A549 (cell line): ENCODE measurements at regions not wholly inside any gene's neighbourhood (a gene's known extent, or its start where the extent isn't known, plus 50 kb on each side); places are given as distances from the start of the nearest gene placed in this dataset.

ENCODE experiments used
- ATAC-seq, 2 experiments: fragments of 200-7000 bp in 1 of 2; fragments of >200 bp in 1 of 2; cut with Nextera tagmentation in 1 of 2; cut with Tn5 transposase in 1 of 2; 3 replicates each; pipeline versions ENCODE4 v1.8.0 to v1.9.1; 2018 to 2020; ENCODE audit warnings: mild to moderate bottlenecking in 1 of 2, moderate library complexity in 1 of 2
- CTCF ChIA-PET: fragments of 300-600 bp; sonication (Branson Sonifier 250); formaldehyde crosslinking; extraction: SDS; loops from one replicate; lab custom pipeline; 2021; ENCODE audit warnings: antibody characterized with exemption, inconsistent platforms; lab: Yijun Ruan, JAX
- POLR2A ChIA-PET: fragments of 350-600 bp; formaldehyde crosslinking; extraction: SDS; loops from one replicate; lab custom pipeline; 2021; ENCODE audit warnings: antibody characterized with exemption, inconsistent platforms; lab: Yijun Ruan, JAX
- DNase-seq, 2 experiments: peaks; one replicate each; pipeline versions ENCODE4 v3.0.0 to v3.0.0-alpha.2; 2011 to 2016; ENCODE audit warnings: low read depth in 1 of 2, low spot score in 1 of 2
- FAIRE-seq: peaks from 2 replicates; lab custom pipeline; 2011; peaks lifted over from hg19 to GRCh38; lab: Jason Lieb, UNC
- H3K27ac ChIP-seq, 2 experiments: fragments of >200 bp; sonication (Bioruptor Twin); formaldehyde crosslinking; 3 replicates each; pipeline ENCODE4 v1.5.1; 2016 to 2017
- H3K4me1 ChIP-seq: fragments of >200 bp; sonication (Bioruptor Twin); formaldehyde crosslinking; 3 replicates; pipeline ENCODE4 v1.6.1; 2016
- H3K4me2 ChIP-seq: fragments of >200 bp; sonication (Bioruptor Twin); formaldehyde crosslinking; 3 replicates; pipeline ENCODE4 v1.6.1; 2016
- H3K4me3 ChIP-seq: fragments of >200 bp; sonication (Bioruptor Twin); formaldehyde crosslinking; 3 replicates; pipeline ENCODE4 v1.5.1; 2016
- H3K9me3 ChIP-seq: fragments of >200 bp; sonication (Bioruptor Twin); formaldehyde crosslinking; 3 replicates; pipeline ENCODE4 v1.6.1; 2016
- ATOH8 ChIP-seq: fragments of 250-450 bp; sonication (Bioruptor Pico); IDR thresholded peaks from 2 replicates; pipeline ENCODE4 v1.5.0; 2020; ENCODE audit warnings: low read depth, mild to moderate bottlenecking, moderate library complexity
- BCL3 ChIP-seq: fragments of >200 bp; sonication (Bioruptor Twin); formaldehyde crosslinking; IDR thresholded peaks from 3 replicates; pipeline ENCODE4 v1.6.1; 2016
- CBX8 ChIP-seq: fragments of 200-600 bp; sonication (generic); IDR thresholded peaks from 2 replicates; pipeline ENCODE4 v1.6.1; 2016
- CTCF ChIP-seq: fragments of >200 bp; sonication (Bioruptor Twin); formaldehyde crosslinking; IDR thresholded peaks from 3 replicates; pipeline ENCODE4 v1.5.1; 2016
- E2F6 ChIP-seq: IDR thresholded peaks from 2 replicates; pipeline ENCODE4 v1.6.1; 2012; ENCODE audit warnings: low read depth, borderline replicate concordance
- EHF ChIP-seq: fragments of 250-450 bp; sonication (Bioruptor Pico); IDR thresholded peaks from 2 replicates; pipeline ENCODE4 v1.5.0; 2020; ENCODE audit warnings: mild to moderate bottlenecking
- EHMT2 ChIP-seq: fragments of 200-600 bp; sonication (generic); IDR thresholded peaks from 2 replicates; pipeline ENCODE4 v1.6.1; 2016; ENCODE audit warnings: antibody characterized with exemption, low read depth, mild to moderate bottlenecking, moderate library complexity
- ESRRA ChIP-seq: fragments of 150-350 bp; IDR thresholded peaks from 2 replicates; pipeline ENCODE4 v1.6.1; 2014; ENCODE audit warnings: mild to moderate bottlenecking, low read length, borderline replicate concordance
- FOXS1 ChIP-seq: fragments of 250-450 bp; sonication (Bioruptor Pico); IDR thresholded peaks from 2 replicates; pipeline ENCODE4 v1.5.0; 2020; ENCODE audit warnings: mild to moderate bottlenecking, moderate library complexity
- HDAC2 ChIP-seq: fragments of 200-600 bp; sonication (generic); IDR thresholded peaks from 2 replicates; pipeline ENCODE4 v1.6.1; 2016
- HEYL ChIP-seq: fragments of 250-450 bp; sonication (Bioruptor Pico); IDR thresholded peaks from 2 replicates; pipeline ENCODE4 v1.8.0; 2021; ENCODE audit warnings: mild to moderate bottlenecking, moderate library complexity
- HOXA7 ChIP-seq: fragments of 250-450 bp; sonication (Bioruptor Pico); IDR thresholded peaks from 2 replicates; pipeline ENCODE4 v1.5.0; 2020; ENCODE audit warnings: mild to moderate bottlenecking, moderate library complexity
- HOXB13 ChIP-seq: fragments of 250-450 bp; sonication (Bioruptor Pico); IDR thresholded peaks from 2 replicates; pipeline ENCODE4 v1.5.0; 2020; ENCODE audit warnings: low read depth, mild to moderate bottlenecking, moderate library complexity
- HOXB5 ChIP-seq: fragments of 250-450 bp; sonication (Bioruptor Pico); IDR thresholded peaks from 2 replicates; pipeline ENCODE4 v1.5.0; 2020; ENCODE audit warnings: mild to moderate bottlenecking, moderate library complexity
- JUNB ChIP-seq: fragments of >200 bp; sonication (Bioruptor Twin); formaldehyde crosslinking; IDR thresholded peaks from 2 replicates; pipeline ENCODE4 v1.6.1; 2016
- KDM1A ChIP-seq: fragments of 200-600 bp; sonication (generic); IDR thresholded peaks from 2 replicates; pipeline ENCODE4 v1.6.1; 2016; ENCODE audit warnings: low read depth, mild to moderate bottlenecking
- NPAS2 ChIP-seq: fragments of 250-450 bp; sonication (Bioruptor Pico); IDR thresholded peaks from 2 replicates; pipeline ENCODE4 v1.8.0; 2022; ENCODE audit warnings: mild to moderate bottlenecking, moderate library complexity, borderline replicate concordance
- PHF8 ChIP-seq: fragments of 200-600 bp; sonication (generic); IDR thresholded peaks from 2 replicates; pipeline ENCODE4 v1.6.1; 2016; ENCODE audit warnings: low read depth, mild to moderate bottlenecking, antibody characterized with exemption, moderate library complexity, borderline replicate concordance
- POLR2A ChIP-seq: IDR thresholded peaks from 2 replicates; pipeline ENCODE4 v1.6.1; 2012; ENCODE audit warnings: mild to moderate bottlenecking, low read length
- RNF2 ChIP-seq: fragments of 200-600 bp; sonication (generic); IDR thresholded peaks from 2 replicates; pipeline ENCODE4 v1.6.1; 2016; ENCODE audit warnings: low read depth, mild to moderate bottlenecking, antibody characterized with exemption, moderate library complexity, borderline replicate concordance
- USF2 ChIP-seq: fragments of 450-650 bp; IDR thresholded peaks from 2 replicates; pipeline ENCODE4 v1.6.1; 2014; ENCODE audit warnings: antibody characterized with exemption
- ZFP36 ChIP-seq: fragments of 450-650 bp; IDR thresholded peaks from 2 replicates; pipeline ENCODE4 v1.6.1; 2014; ENCODE audit warnings: borderline replicate concordance; ENCODE audit not compliant: partially characterized antibody
- WGBS: methylation state at CpG from one replicate; pipeline ENCODE4 v1.1.6; 2017; ENCODE audit errors: missing lambda C conversion rate; 5-methylcytosine and 5-hydroxymethylcytosine counted together

- H3K27ac ChIP-seq: no peak overlapping the region
- peaks cover 5% of the 10 kb centered on the region; the same call in 1 of the 3 replicates for H3K9me3 ChIP-seq
- no peak overlapping the region for H3K4me3 ChIP-seq
- H3K4me1 ChIP-seq: no peaks in the 10 kb centered on the region
- 0% methylated on average over 1 of the region's 1 CpG for WGBS
- FAIRE-seq (no peak), ATAC-seq (no peak), DNase-seq (no peak)
- TF ChIP-seq FOXS1 (CRISPR knock-in tag) (no peak), PHF8 (no peak), POLR2A (no peak), NPAS2 (no peak), HOXA7 (no peak), KDM1A (no peak), HOXB5 (CRISPR knock-in tag) (no peak)
- ChIA-PET POLR2A (no interaction called here), CTCF (no interaction called here)
- no peak overlapping the region for H3K4me2 ChIP-seq
These were observed 414.7 kb upstream of the ARRDC4 start for GRCh38 chr15:97545799-97546198.

GRCh38 chr15:97547381-97547780 lies 413.1 kb upstream of the ARRDC4 start:
- Histone ChIP-seq H3K4me3 (no peak overlapping the region), H3K4me2 (no peak overlapping the region), H3K4me1 (no peaks in the 10 kb centered on the region), H3K9me3 (peaks cover 5% of the 10 kb centered on the region; the same call in 1 of the 3 replicates), H3K27ac (no peak overlapping the region)
- CTCF ChIA-PET: no interaction called here
- 2% methylated on average over 2 of the region's 2 CpGs for WGBS
- DNase-seq (no peak), FAIRE-seq (no peak), ATAC-seq (no peak)
- POLR2A ChIA-PET: no interaction called here
- no peak for TF ChIP-seq HDAC2
- TF ChIP-seq RNF2: no peak
- no peak for TF ChIP-seq JUNB
- no peak for TF ChIP-seq USF2
- no peak for TF ChIP-seq HOXB13 (CRISPR knock-in tag)
- no peak for TF ChIP-seq CBX8
- TF ChIP-seq, all 56 proteins: peak for 0

GRCh38 chr15:97561529-97561928 lies 399.0 kb upstream of the ARRDC4 start:
- Histone ChIP-seq H3K9me3 (0 out of 3 replicates have a peak, but pooled peaks cover 3% of the 10 kb centered on the region), H3K4me1 (no peaks in the 10 kb centered on the region), H3K4me3 (no peak overlapping the region), H3K4me2 (no peak overlapping the region), H3K27ac (no peak overlapping the region)
- ChIA-PET CTCF (interaction anchor here (0.6 kb wide), 1 partner anchor 100 kb away, joined by 4 read pairs; no protein-coding TSS in a partner anchor), POLR2A (no interaction called here)
- DNase-seq: no peak
- 0% methylated on average over 2 of the region's 2 CpGs for WGBS
- TF ChIP-seq EHMT2: no peak
- TF ChIP-seq CBX8: no peak
- no peak for TF ChIP-seq HOXB5 (CRISPR knock-in tag)
- no peak for TF ChIP-seq POLR2A
- no peak for TF ChIP-seq EHF (CRISPR knock-in tag)
- TF ChIP-seq JUNB: no peak
- no peak for TF ChIP-seq CTCF
- TF ChIP-seq E2F6: no peak
- TF ChIP-seq ZFP36: no peak
- no peak for TF ChIP-seq HEYL (CRISPR knock-in tag)
- no peak for FAIRE-seq
- ATAC-seq: no peak

- FAIRE-seq (no peak), DNase-seq (no peak)
- H3K4me1 ChIP-seq: no peaks in the 10 kb centered on the region
- H3K4me2 ChIP-seq: no peak overlapping the region
- CTCF ChIA-PET: no interaction called here
- H3K4me3 ChIP-seq: no peak overlapping the region
- H3K27ac ChIP-seq: no peak overlapping the region
- 0 out of 3 replicates have a peak, but pooled peaks cover 5% of the 10 kb centered on the region for H3K9me3 ChIP-seq
- TF ChIP-seq USF2 (no peak), BCL3 (no peak), EHF (CRISPR knock-in tag) (no peak), ESRRA (no peak), ATOH8 (CRISPR knock-in tag) (no peak)
- TF ChIP-seq, all 56 proteins: peak for 0
- POLR2A ChIA-PET: no interaction called here
- WGBS: 4% methylated on average over 3 of the region's 3 CpGs
- no peak for ATAC-seq
These were observed 397.0 kb upstream of the ARRDC4 start for GRCh38 chr15:97563516-97563915.
